ENCODE measurements at regions not wholly inside any gene's neighbourhood (a gene's known extent, or its start where the extent isn't known, plus 50 kb on each side); places are given as distances from the start of the nearest gene placed in this dataset.

GRCh38 chr6:164062872-164063271 lies 648.4 kb downstream of the QKI start:
- Histone ChIP-seq H3K9me3 (replicated peaks; ENCODE audit: insufficient read depth, low read length) (no peaks in the 10 kb centered on the region), H4K20me1 (ENCODE audit: insufficient read depth, low read length) (no peaks in the 10 kb centered on the region), H3K9me2 (replicated peaks; ENCODE audit: insufficient read depth, low read length) (no peaks in the 10 kb centered on the region), H3K4me3 (ENCODE audit: low read length) (no peak overlapping the region), H3K4me1 (ENCODE audit: low read length) (no peaks in the 10 kb centered on the region), H2AFZ (ENCODE audit: low read length) (no peak overlapping the region), H3K4me2 (ENCODE audit: low read depth, low read length) (no peak overlapping the region), H3K27ac (ENCODE audit: low read length) (no peak overlapping the region), H3K79me2 (ENCODE audit: low read length) (no peaks in the 10 kb centered on the region), H3K27me3 (replicated peaks; ENCODE audit: insufficient read depth, low read length) (no peaks in the 10 kb centered on the region), H3K9ac (ENCODE audit: low read length) (no peak overlapping the region), H3K36me3 (replicated peaks; ENCODE audit: insufficient read depth, low read length) (no peaks in the 10 kb centered on the region), H3F3A (ENCODE audit: insufficient read depth, low read length) (no peaks in the 10 kb centered on the region)
- TF ChIP-seq EZH2phosphoT487 (IDR thresholded peaks at IDR 0.05; ENCODE audit: low read length) (no peak), EZH2 (optimal IDR thresholded peaks at IDR 0.05; ENCODE audit: low read depth, low read length) (no peak)
- TF ChIP-seq, protein P1, sequence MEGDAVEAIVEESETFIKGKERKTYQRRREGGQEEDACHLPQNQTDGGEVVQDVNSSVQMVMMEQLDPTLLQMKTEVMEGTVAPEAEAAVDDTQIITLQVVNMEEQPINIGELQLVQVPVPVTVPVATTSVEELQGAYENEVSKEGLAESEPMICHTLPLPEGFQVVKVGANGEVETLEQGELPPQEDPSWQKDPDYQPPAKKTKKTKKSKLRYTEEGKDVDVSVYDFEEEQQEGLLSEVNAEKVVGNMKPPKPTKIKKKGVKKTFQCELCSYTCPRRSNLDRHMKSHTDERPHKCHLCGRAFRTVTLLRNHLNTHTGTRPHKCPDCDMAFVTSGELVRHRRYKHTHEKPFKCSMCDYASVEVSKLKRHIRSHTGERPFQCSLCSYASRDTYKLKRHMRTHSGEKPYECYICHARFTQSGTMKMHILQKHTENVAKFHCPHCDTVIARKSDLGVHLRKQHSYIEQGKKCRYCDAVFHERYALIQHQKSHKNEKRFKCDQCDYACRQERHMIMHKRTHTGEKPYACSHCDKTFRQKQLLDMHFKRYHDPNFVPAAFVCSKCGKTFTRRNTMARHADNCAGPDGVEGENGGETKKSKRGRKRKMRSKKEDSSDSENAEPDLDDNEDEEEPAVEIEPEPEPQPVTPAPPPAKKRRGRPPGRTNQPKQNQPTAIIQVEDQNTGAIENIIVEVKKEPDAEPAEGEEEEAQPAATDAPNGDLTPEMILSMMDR (IDR thresholded peaks at IDR 0.05; ENCODE audit: low read length) = no peak
- no peak for DNase-seq

DNA sequence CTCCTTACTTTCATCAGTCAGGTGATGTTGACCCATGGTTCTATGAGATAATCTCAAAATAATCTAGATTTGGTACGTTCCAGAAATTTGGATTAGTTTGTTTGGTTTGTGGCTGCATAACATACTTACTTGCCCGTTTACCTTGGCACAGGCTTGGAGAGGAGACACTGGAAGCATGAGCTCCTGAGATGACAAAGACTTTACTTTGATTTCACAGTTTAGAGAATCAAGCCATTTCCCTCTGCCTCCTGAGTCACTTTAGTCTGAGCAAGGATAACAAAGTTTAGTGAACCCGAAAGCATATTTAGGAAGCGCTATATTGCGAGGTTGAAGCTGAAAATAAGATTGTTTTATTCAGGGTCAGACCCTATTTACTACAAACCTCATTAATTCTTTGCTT lies 643.4 kb downstream of the QKI start:
- Histone ChIP-seq H3K27me3 (replicated peaks; ENCODE audit: insufficient read depth, low read length) (no peaks in the 10 kb centered on the region), H3K4me2 (ENCODE audit: low read depth, low read length) (no peak overlapping the region), H3K4me3 (ENCODE audit: low read length) (no peak overlapping the region), H4K20me1 (ENCODE audit: insufficient read depth, low read length) (no peaks in the 10 kb centered on the region), H3K27ac (ENCODE audit: low read length) (no peak overlapping the region), H3K9me2 (replicated peaks; ENCODE audit: insufficient read depth, low read length) (no peaks in the 10 kb centered on the region), H3F3A (ENCODE audit: insufficient read depth, low read length) (no peaks in the 10 kb centered on the region), H3K9ac (ENCODE audit: low read length) (no peak overlapping the region), H3K9me3 (replicated peaks; ENCODE audit: insufficient read depth, low read length) (no peaks in the 10 kb centered on the region), H3K79me2 (ENCODE audit: low read length) (no peaks in the 10 kb centered on the region), H3K4me1 (ENCODE audit: low read length) (no peaks in the 10 kb centered on the region), H2AFZ (ENCODE audit: low read length) (no peak overlapping the region), H3K36me3 (replicated peaks; ENCODE audit: insufficient read depth, low read length) (no peaks in the 10 kb centered on the region)
- TF ChIP-seq EZH2phosphoT487 (IDR thresholded peaks at IDR 0.05; ENCODE audit: low read length) (no peak), EZH2 (optimal IDR thresholded peaks at IDR 0.05; ENCODE audit: low read depth, low read length) (no peak)
- DNase-seq = no peak

DNA sequence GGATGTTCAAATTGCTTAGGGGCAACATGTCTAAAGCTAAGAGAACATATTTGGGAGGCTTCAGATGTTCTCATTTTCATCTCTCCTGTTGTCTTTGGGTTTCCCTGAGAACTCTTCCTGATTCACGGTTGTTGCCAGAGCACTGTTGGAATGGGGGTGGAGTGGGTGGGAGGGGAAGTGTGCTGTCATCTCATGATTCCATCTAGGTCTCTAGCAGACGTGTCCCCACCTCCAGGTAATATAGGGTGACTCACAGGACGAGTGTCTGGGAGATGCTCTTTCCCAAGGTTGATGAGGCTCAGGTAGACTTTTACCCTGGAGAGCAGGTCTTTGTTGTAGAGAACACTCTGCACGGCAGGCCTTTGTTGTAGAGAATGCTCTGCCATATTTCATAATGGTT lies 636.9 kb downstream of the QKI start:
- no peak overlapping the region for H2AFZ ChIP-seq (ENCODE audit: low read length)
- no peaks in the 10 kb centered on the region for H3K4me1 ChIP-seq (ENCODE audit: low read length)
- TF ChIP-seq EZH2phosphoT487 (IDR thresholded peaks at IDR 0.05; ENCODE audit: low read length) (no peak), EZH2 (optimal IDR thresholded peaks at IDR 0.05; ENCODE audit: low read depth, low read length) (no peak)
- TF ChIP-seq, protein P1 (IDR thresholded peaks at IDR 0.05; ENCODE audit: low read length) = no peak
- H3K4me3 ChIP-seq (ENCODE audit: low read length) = no peak overlapping the region
- no peaks in the 10 kb centered on the region for H3F3A ChIP-seq (ENCODE audit: insufficient read depth, low read length)
- H3K4me2 ChIP-seq (ENCODE audit: low read depth, low read length) = no peak overlapping the region
- no peaks in the 10 kb centered on the region for H3K9me2 ChIP-seq (replicated peaks; ENCODE audit: insufficient read depth, low read length)
- no peaks in the 10 kb centered on the region for H3K27me3 ChIP-seq (replicated peaks; ENCODE audit: insufficient read depth, low read length)
- H3K36me3 ChIP-seq (replicated peaks; ENCODE audit: insufficient read depth, low read length) = no peaks in the 10 kb centered on the region
- no peak overlapping the region for H3K9ac ChIP-seq (ENCODE audit: low read length)
- no peaks in the 10 kb centered on the region for H3K79me2 ChIP-seq (ENCODE audit: low read length)
- no peak overlapping the region for H3K27ac ChIP-seq (ENCODE audit: low read length)
- no peaks in the 10 kb centered on the region for H3K9me3 ChIP-seq (replicated peaks; ENCODE audit: insufficient read depth, low read length)
- H4K20me1 ChIP-seq (ENCODE audit: insufficient read depth, low read length) = no peaks in the 10 kb centered on the region
- DNase-seq = no peak

DNA sequence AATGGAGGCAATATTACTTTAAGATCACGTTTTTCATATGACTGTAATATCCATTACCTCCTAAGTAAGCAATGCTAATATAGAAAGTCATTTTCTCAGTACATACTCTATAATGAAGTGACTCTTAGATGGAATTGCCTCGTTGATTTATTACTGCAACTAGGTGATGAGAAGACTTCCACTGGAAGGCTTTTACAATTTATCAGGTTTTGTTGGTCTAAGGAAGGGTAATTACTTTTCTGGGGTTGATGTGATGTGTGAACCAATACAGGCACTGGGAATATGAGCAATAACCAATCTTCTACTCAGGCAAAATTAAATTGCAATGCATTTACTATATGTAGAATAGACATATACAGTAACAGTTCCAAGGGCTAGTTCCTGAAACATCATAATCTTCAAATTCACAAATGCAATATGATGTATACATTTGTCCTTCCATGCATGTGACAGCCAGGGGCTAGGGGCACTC lies 635.0 kb downstream of the QKI start:
- no peaks in the 10 kb centered on the region for H3K9me2 ChIP-seq (replicated peaks; ENCODE audit: insufficient read depth, low read length)
- H3F3A ChIP-seq (ENCODE audit: insufficient read depth, low read length) = no peaks in the 10 kb centered on the region

More for the DNA sequence above, 635.0 kb downstream of the QKI start:
- Histone ChIP-seq H3K27me3 (replicated peaks; ENCODE audit: insufficient read depth, low read length) (no peaks in the 10 kb centered on the region), H3K9me3 (replicated peaks; ENCODE audit: insufficient read depth, low read length) (no peaks in the 10 kb centered on the region), H3K4me1 (ENCODE audit: low read length) (no peaks in the 10 kb centered on the region), H3K4me2 (ENCODE audit: low read depth, low read length) (no peak overlapping the region), H4K20me1 (ENCODE audit: insufficient read depth, low read length) (no peaks in the 10 kb centered on the region), H3K27ac (ENCODE audit: low read length) (no peak overlapping the region), H3K9ac (ENCODE audit: low read length) (no peak overlapping the region), H3K4me3 (ENCODE audit: low read length) (no peak overlapping the region), H3K79me2 (ENCODE audit: low read length) (no peaks in the 10 kb centered on the region), H3K36me3 (replicated peaks; ENCODE audit: insufficient read depth, low read length) (no peaks in the 10 kb centered on the region), H2AFZ (ENCODE audit: low read length) (no peak overlapping the region)
- no peak for DNase-seq
- no peak for TF ChIP-seq EZH2 (optimal IDR thresholded peaks at IDR 0.05; ENCODE audit: low read depth, low read length)
- no peak for TF ChIP-seq EZH2phosphoT487 (IDR thresholded peaks at IDR 0.05; ENCODE audit: low read length)

Data from MM.1S (cell line).